ENCODE measurements at regions not wholly inside any gene's neighbourhood (a gene's known extent, or its start where the extent isn't known, plus 50 kb on each side); places are given as distances from the start of the nearest gene placed in this dataset.

DNA sequence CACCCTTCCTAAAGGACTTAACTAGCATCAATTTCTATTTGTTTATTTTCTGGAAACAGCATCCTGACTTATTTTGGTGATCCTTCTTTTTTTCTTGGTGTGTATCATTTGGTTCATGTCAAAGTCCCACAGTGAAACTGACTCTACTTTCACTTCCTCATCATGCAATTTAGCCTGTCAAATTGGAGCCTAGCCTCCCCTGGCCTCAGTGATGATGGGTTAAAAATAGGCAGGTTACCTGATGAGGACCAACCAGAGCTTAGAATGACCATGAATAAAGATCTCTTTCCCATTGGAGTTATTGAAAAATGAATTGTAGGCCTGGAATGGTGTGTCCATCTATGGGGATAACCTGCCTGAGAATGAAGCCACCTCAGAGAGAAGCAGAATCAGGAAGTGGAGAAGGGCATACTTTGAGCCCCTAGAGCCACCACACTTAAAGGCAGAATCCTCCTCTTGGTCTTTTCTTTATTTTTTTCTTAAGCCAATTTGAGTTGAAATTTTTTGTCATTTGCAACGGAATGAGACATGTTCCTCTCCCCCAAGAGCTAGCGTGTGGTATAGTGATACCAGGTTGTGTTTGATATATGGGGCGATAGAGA, 105.6 kb downstream of the BTBD3 start:
- CTCF ChIA-PET (ENCODE audit: partially characterized antibody), result no interaction called here

DNA sequence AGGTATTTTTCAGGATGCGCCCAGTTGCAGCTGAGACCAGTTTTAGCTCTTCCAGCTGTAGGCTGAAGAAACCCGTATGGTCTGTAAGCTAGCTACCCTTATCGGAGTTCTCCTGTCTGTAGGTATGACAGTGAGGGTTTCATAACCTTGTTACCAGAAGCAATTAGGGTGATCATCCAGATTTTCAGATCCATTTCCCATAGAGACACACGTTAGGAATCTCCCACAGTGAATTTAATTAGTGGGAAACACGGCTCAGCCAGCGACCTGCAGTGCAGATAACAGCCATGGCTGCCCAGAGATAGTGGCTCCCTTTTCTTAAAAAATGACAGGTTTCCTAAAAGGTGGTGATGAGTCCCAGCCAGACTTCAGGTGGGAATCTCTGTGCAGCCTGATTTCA, 111.1 kb downstream of the BTBD3 start:
- Histone ChIP-seq H3K27me3 (ENCODE audit: insufficient read depth, low read length) (no peaks in the 10 kb centered on the region), H3K27ac (ENCODE audit: low read depth, low read length) (no peak overlapping the region), H3K4me1 (ENCODE audit: insufficient read depth, low read length) (no peaks in the 10 kb centered on the region), H3K36me3 (ENCODE audit: insufficient read depth, low read length) (no peaks in the 10 kb centered on the region), H3K9me3 (ENCODE audit: control insufficient read depth in 1 of 2, low read length in 2 of 2) (no peaks in the 10 kb centered on the region), H3K4me3 (ENCODE audit: low read length in 2 of 2) (no peak overlapping the region)
- Mint-ChIP-seq H3K4me3 (no peak overlapping the region), H3K36me3 (no peaks in the 10 kb centered on the region), H3K9me3 (peaks cover 0 to 10% (median 7%) of the 10 kb centered on the region in 8 donors), H3K4me1 (no peaks in the 10 kb centered on the region), H3K27ac (no peak overlapping the region), H3K27me3 (no peaks in the 10 kb centered on the region)
- CTCF ChIA-PET (ENCODE audit: partially characterized antibody), result no interaction called here
- no peak for DNase-seq
- POLR2A ChIA-PET (ENCODE audit: partially characterized antibody), result no interaction called here
- intact Hi-C loops (cut with micrococcal nuclease), result no loop called here

More for the DNA sequence above, 105.6 kb downstream of the BTBD3 start:
- DNase-seq, result no peak
- Histone ChIP-seq H3K36me3 (ENCODE audit: insufficient read depth, low read length) (no peaks in the 10 kb centered on the region), H3K27me3 (ENCODE audit: insufficient read depth, low read length) (no peaks in the 10 kb centered on the region), H3K4me3 (ENCODE audit: low read length in 2 of 2) (no peak overlapping the region), H3K4me1 (ENCODE audit: insufficient read depth, low read length) (no peaks in the 10 kb centered on the region), H3K27ac (ENCODE audit: low read depth, low read length) (no peak overlapping the region), H3K9me3 (ENCODE audit: control insufficient read depth in 1 of 2, low read length in 2 of 2) (no peaks in the 10 kb centered on the region)
- Mint-ChIP-seq H3K27me3 (no peaks in the 10 kb centered on the region), H3K9me3 (peaks cover 0 to 15% (median 10%) of the 10 kb centered on the region in 8 donors), H3K4me1 (no peaks in the 10 kb centered on the region), H3K36me3 (no peaks in the 10 kb centered on the region), H3K27ac (no peak overlapping the region), H3K4me3 (no peak overlapping the region)
- intact Hi-C loops (cut with micrococcal nuclease), result no loop called here
- POLR2A ChIA-PET (ENCODE audit: partially characterized antibody), result no interaction called here

DNA sequence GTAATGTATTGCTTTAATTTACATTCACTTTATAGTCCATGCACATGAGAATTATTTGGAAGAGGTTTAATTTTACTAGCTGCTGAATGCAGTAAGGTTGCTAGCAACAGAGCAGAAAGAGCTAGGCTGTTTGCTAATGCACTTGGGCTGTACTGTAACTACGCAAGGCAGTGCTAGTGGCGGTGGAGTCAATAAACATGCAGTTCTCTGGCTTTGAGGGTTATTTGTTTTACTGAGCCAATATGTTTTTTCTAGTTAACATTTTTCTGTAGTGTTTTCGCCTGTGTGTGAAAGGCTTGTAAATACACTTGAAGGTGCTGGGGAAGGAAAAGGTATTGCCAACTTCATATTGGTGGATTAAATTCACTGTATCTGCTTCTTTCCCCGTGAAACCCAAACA, 112.8 kb downstream of the BTBD3 start:
- POLR2A ChIA-PET (ENCODE audit: partially characterized antibody), result no interaction called here
- Histone ChIP-seq H3K36me3 (ENCODE audit: insufficient read depth, low read length) (no peaks in the 10 kb centered on the region), H3K27me3 (ENCODE audit: insufficient read depth, low read length) (no peaks in the 10 kb centered on the region), H3K9me3 (ENCODE audit: control insufficient read depth in 1 of 2, low read length in 2 of 2) (no peaks in the 10 kb centered on the region), H3K27ac (ENCODE audit: low read depth, low read length) (no peak overlapping the region), H3K4me3 (ENCODE audit: low read length in 2 of 2) (no peak overlapping the region), H3K4me1 (ENCODE audit: insufficient read depth, low read length) (no peaks in the 10 kb centered on the region)
- Mint-ChIP-seq H3K4me1 (no peaks in the 10 kb centered on the region), H3K4me3 (no peak overlapping the region), H3K36me3 (no peaks in the 10 kb centered on the region), H3K9me3 (peaks cover 0 to 11% (median 9%) of the 10 kb centered on the region in 8 donors), H3K27me3 (no peaks in the 10 kb centered on the region), H3K27ac (no peak overlapping the region)
- DNase-seq, result no peak
- CTCF ChIA-PET (ENCODE audit: partially characterized antibody), result no interaction called here
- intact Hi-C loops (cut with micrococcal nuclease), result no loop called here

DNA sequence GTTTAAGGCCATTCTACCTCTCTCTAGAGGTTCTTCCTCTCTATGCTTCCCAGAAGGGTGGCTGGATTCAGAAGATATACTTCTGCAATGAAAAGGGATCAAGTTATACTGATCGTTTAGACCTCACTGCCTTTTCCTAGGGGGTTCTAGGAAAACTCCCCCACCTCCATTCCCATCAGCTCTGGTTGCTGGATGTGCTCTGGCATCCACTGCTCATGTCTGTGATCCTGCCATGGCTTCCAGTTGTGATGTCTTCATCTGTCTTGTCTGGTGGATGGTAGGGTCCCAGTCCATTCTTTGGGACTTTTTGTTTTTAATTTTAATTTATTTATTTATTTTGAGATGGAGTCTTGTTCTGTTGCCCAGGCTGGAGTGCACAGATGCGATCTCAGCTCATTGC, 118.4 kb downstream of the BTBD3 start:
- intact Hi-C loops (cut with micrococcal nuclease), result no loop called here
- H3K9me3 Mint-ChIP-seq, result peaks cover 0 to 14% (median 3%) of the 10 kb centered on the region in 8 donors
- DNase-seq, result no peak

DNA sequence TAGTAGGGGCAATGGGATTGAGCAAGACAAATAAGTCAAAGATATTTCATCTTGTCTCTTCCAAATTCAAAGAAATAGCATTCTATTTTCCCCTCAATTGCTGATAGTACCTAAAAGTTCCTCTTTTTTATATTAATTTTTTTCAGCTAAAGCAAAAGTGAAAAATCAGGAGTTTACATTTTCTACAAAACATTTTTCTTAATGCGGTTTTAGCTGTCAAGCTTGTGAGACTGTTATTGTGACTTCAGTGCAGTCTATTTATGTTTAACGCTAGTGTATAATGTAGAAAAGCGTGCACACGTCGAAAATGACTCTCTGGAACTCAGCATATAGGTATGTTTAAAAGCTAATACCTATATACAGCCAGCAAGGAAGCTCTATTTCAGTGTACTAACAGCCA, 119.8 kb downstream of the BTBD3 start:
- Histone ChIP-seq H3K9me3 (ENCODE audit: control insufficient read depth in 1 of 2, low read length in 2 of 2) (no peaks in the 10 kb centered on the region), H3K4me3 (ENCODE audit: low read length in 2 of 2) (no peak overlapping the region), H3K27me3 (ENCODE audit: insufficient read depth, low read length) (no peaks in the 10 kb centered on the region), H3K27ac (ENCODE audit: low read depth, low read length) (no peak overlapping the region), H3K36me3 (ENCODE audit: insufficient read depth, low read length) (no peaks in the 10 kb centered on the region), H3K4me1 (ENCODE audit: insufficient read depth, low read length) (no peaks in the 10 kb centered on the region)
- no peaks in the 10 kb centered on the region for H3K36me3 Mint-ChIP-seq
- no peak for DNase-seq
- ChIA-PET CTCF (ENCODE audit: partially characterized antibody) (no interaction called here), POLR2A (ENCODE audit: partially characterized antibody) (no interaction called here)
- intact Hi-C loops (cut with micrococcal nuclease), result no loop called here
- H3K4me1 Mint-ChIP-seq, result no peaks in the 10 kb centered on the region
- H3K9me3 Mint-ChIP-seq, result peaks cover 0 to 13% (median 4%) of the 10 kb centered on the region in 8 donors
- H3K27ac Mint-ChIP-seq, result peak overlapping the region in 1 of 7 donors; percentile 49
- no peak overlapping the region for H3K4me3 Mint-ChIP-seq
- no peaks in the 10 kb centered on the region for H3K27me3 Mint-ChIP-seq

More for the DNA sequence above, 118.4 kb downstream of the BTBD3 start:
- Histone ChIP-seq H3K4me3 (ENCODE audit: low read length in 2 of 2) (no peak overlapping the region), H3K27me3 (ENCODE audit: insufficient read depth, low read length) (no peaks in the 10 kb centered on the region), H3K36me3 (ENCODE audit: insufficient read depth, low read length) (no peaks in the 10 kb centered on the region), H3K4me1 (ENCODE audit: insufficient read depth, low read length) (no peaks in the 10 kb centered on the region), H3K9me3 (ENCODE audit: control insufficient read depth in 1 of 2, low read length in 2 of 2) (no peaks in the 10 kb centered on the region), H3K27ac (ENCODE audit: low read depth, low read length) (no peak overlapping the region)
- H3K4me3 Mint-ChIP-seq, result no peak overlapping the region
- POLR2A ChIA-PET (ENCODE audit: partially characterized antibody), result no interaction called here
- CTCF ChIA-PET (ENCODE audit: partially characterized antibody), result no interaction called here
- no peaks in the 10 kb centered on the region for H3K4me1 Mint-ChIP-seq
- no peak overlapping the region for H3K27ac Mint-ChIP-seq
- H3K27me3 Mint-ChIP-seq, result no peaks in the 10 kb centered on the region
- no peaks in the 10 kb centered on the region for H3K36me3 Mint-ChIP-seq

DNA sequence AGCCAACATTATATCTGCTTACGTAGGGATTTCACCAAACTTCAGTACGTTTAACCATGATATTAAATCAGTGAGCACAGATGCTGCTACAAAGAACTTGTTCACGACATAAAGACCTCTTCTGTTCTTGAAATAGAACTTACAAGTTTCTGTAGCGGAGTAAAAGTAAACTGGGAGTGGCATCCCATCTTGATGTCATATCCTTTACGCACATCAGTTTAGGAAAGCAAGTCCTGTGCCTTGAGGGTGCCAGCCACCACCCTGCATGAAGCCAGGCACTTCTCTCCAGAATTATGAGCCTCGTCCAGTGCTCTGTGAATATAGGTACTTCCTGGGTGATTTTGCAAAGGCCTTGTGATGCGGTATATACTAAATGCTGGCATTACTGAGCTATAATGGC, 122.6 kb downstream of the BTBD3 start:
- Histone ChIP-seq H3K36me3 (ENCODE audit: insufficient read depth, low read length) (no peaks in the 10 kb centered on the region), H3K4me3 (ENCODE audit: low read length in 2 of 2) (no peak overlapping the region), H3K9me3 (ENCODE audit: control insufficient read depth in 1 of 2, low read length in 2 of 2) (no peaks in the 10 kb centered on the region), H3K27ac (ENCODE audit: low read depth, low read length) (no peak overlapping the region), H3K4me1 (ENCODE audit: insufficient read depth, low read length) (no peaks in the 10 kb centered on the region), H3K27me3 (ENCODE audit: insufficient read depth, low read length) (no peaks in the 10 kb centered on the region)
- no peak overlapping the region for H3K27ac Mint-ChIP-seq
- no peak overlapping the region for H3K4me3 Mint-ChIP-seq
- CTCF ChIA-PET (ENCODE audit: partially characterized antibody), result no interaction called here
- H3K9me3 Mint-ChIP-seq, result peaks cover 0 to 11% (median 5%) of the 10 kb centered on the region in 8 donors
- no peak for DNase-seq
- H3K36me3 Mint-ChIP-seq, result no peaks in the 10 kb centered on the region
- POLR2A ChIA-PET (ENCODE audit: partially characterized antibody), result no interaction called here
- H3K27me3 Mint-ChIP-seq, result no peaks in the 10 kb centered on the region
- intact Hi-C loops (cut with micrococcal nuclease), result no loop called here
- no peaks in the 10 kb centered on the region for H3K4me1 Mint-ChIP-seq

DNA sequence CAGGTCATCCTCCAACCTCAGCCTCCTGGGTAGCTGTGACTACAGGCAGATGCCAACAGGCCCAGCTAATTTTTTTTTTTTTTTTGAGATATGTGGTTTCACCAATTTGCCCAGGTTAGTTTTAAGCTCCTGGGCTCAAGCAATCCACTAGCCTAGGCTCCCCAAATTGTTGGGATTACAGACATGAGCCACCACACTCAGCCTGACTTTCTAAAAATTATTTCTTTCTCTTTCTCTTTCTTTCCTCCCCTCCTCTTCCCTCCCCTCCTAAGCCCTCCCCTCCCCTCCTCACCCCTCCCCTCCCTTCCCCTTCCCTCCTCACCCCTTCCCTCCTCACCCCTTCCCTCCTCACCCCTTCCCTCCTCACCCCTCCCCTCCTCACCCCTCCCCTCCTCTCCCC, 127.3 kb downstream of the BTBD3 start:
- Histone ChIP-seq H3K4me3 (ENCODE audit: low read length in 2 of 2) (no peak overlapping the region), H3K27me3 (ENCODE audit: insufficient read depth, low read length) (no peaks in the 10 kb centered on the region), H3K4me1 (ENCODE audit: insufficient read depth, low read length) (no peaks in the 10 kb centered on the region), H3K27ac (ENCODE audit: low read depth, low read length) (no peak overlapping the region), H3K36me3 (ENCODE audit: insufficient read depth, low read length) (no peaks in the 10 kb centered on the region), H3K9me3 (ENCODE audit: control insufficient read depth in 1 of 2, low read length in 2 of 2) (no peaks in the 10 kb centered on the region)
- no peak for DNase-seq
- no peak overlapping the region for H3K4me3 Mint-ChIP-seq
- no peaks in the 10 kb centered on the region for H3K27me3 Mint-ChIP-seq
- no peaks in the 10 kb centered on the region for H3K36me3 Mint-ChIP-seq
- CTCF ChIA-PET (ENCODE audit: partially characterized antibody), result no interaction called here
- peaks cover 3 to 16% (median 8%) of the 10 kb centered on the region in 8 donors for H3K9me3 Mint-ChIP-seq
- POLR2A ChIA-PET (ENCODE audit: partially characterized antibody), result no interaction called here
- intact Hi-C loops (cut with micrococcal nuclease), result no loop called here
- H3K4me1 Mint-ChIP-seq, result no peaks in the 10 kb centered on the region
- H3K27ac Mint-ChIP-seq, result no peak overlapping the region

Measured in CD4-positive, alpha-beta memory T cell (primary cell).